Brain microvascular endothelial cell (primary cell): ENCODE measurements at regions not wholly inside any gene's neighbourhood (a gene's known extent, or its start where the extent isn't known, plus 50 kb on each side); places are given as distances from the start of the nearest gene placed in this dataset.

Experiments used
- DNase-seq: peaks from one replicate; pipeline ENCODE4 v3.0.0-alpha.2; 2020
- H3K27ac ChIP-seq: fragments of 250-450 bp; sonication (Bioruptor Pico); 2 replicates; pipeline ENCODE4 v1.5.1; 2020; ENCODE audit warnings: mild to moderate bottlenecking, moderate library complexity
- H3K27me3 ChIP-seq: fragments of 250-450 bp; sonication (Bioruptor Pico); replicated peaks from 2 replicates; pipeline ENCODE4 v1.5.1; 2020; ENCODE audit warnings: mild to moderate bottlenecking
- H3K36me3 ChIP-seq: fragments of 250-450 bp; sonication (Bioruptor Pico); replicated peaks from 2 replicates; pipeline ENCODE4 v1.5.1; 2020; ENCODE audit warnings: mild to moderate bottlenecking
- H3K4me3 ChIP-seq: 2 replicates; pipeline ENCODE4 v1.5.1; 2011; ENCODE audit warnings: low read depth, mild to moderate bottlenecking, control low read depth, low read length, moderate library complexity
- in situ Hi-C: cut with HindIII; loops from 2 replicates; pipeline ENCODE4 v1.10.0; 2017; ENCODE audit warnings: low sequenced_read_pairs, low pct_ligation_motif_present
- TF ChIP-seq, protein P1 (sequence below): IDR thresholded peaks from 2 replicates; pipeline ENCODE4 v1.5.1; 2011; ENCODE audit warnings: low read depth, mild to moderate bottlenecking, moderate library complexity, low read length, control low read depth, inconsistent platforms; ENCODE audit errors: missing control alignments

DNA sequence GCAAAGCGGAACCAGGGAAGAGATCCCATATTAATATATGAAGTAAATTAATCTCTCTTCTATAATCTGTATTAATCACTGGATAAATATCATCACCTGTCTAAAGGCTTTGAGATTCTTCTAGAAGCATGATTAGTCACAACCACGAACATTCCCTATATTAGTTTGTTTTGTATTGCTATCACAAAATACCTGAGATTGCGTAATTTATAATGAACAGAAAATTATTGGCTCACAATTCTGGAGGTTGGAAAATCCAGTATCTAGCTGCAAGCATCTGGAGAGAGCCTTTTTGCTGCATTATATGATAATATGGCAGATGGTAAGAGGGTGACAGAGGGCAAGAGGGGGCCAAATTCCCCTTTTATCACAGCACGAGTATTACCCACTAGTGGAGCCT is 532.6 kb upstream of the EPHA5 start:
- TF ChIP-seq, protein P1, sequence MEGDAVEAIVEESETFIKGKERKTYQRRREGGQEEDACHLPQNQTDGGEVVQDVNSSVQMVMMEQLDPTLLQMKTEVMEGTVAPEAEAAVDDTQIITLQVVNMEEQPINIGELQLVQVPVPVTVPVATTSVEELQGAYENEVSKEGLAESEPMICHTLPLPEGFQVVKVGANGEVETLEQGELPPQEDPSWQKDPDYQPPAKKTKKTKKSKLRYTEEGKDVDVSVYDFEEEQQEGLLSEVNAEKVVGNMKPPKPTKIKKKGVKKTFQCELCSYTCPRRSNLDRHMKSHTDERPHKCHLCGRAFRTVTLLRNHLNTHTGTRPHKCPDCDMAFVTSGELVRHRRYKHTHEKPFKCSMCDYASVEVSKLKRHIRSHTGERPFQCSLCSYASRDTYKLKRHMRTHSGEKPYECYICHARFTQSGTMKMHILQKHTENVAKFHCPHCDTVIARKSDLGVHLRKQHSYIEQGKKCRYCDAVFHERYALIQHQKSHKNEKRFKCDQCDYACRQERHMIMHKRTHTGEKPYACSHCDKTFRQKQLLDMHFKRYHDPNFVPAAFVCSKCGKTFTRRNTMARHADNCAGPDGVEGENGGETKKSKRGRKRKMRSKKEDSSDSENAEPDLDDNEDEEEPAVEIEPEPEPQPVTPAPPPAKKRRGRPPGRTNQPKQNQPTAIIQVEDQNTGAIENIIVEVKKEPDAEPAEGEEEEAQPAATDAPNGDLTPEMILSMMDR: no peak
- Histone ChIP-seq H3K27me3 (no peaks in the 10 kb centered on the region), H3K36me3 (no peaks in the 10 kb centered on the region), H3K27ac (no peak overlapping the region), H3K4me3 (no peak overlapping the region)
- no peak for DNase-seq
- in situ Hi-C loops: no loop called here

DNA sequence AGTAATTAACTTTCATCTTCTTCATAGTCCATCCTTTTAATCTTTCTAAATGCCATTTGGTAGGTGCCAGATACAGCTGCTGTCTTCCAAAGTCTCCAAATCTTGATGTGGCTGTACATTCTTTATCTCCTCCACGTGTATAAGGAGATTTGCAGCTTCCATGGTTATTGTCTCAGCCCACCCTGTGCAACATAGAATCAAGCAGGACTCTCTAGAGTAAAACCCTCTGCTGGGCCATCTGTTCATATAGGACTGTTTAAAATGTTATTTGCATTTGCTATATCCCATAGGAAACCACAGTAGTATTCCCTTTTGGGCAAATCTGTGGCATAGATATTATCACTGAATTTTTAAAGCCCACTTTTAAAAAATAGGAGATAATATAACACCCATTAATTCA is 527.2 kb upstream of the EPHA5 start:
- H3K36me3 ChIP-seq: no peaks in the 10 kb centered on the region
- H3K27me3 ChIP-seq: no peaks in the 10 kb centered on the region
- DNase-seq: no peak
- no peak overlapping the region for H3K27ac ChIP-seq
- H3K4me3 ChIP-seq: no peak overlapping the region
- in situ Hi-C loops: no loop called here
- TF ChIP-seq, protein P1: no peak

DNA sequence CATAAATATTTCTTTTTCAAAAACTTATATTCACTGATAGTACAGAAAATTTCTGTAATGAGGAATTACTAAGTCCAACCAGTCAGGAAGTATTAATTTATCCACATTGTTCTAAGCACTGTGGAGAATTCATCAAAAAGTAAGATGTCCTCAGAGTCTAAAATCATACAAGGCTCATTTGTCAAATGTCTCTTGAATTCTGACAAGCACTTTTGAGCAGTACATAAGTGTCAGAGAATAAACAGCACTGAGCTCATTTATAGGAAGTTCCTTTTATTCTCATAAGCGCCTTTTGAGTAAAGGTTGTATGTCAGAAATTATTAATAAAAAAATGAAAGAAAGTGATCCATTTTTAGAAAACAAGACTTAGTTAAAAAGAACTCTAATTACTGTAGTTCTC is 523.2 kb upstream of the EPHA5 start:
- in situ Hi-C loops: no loop called here

DNA sequence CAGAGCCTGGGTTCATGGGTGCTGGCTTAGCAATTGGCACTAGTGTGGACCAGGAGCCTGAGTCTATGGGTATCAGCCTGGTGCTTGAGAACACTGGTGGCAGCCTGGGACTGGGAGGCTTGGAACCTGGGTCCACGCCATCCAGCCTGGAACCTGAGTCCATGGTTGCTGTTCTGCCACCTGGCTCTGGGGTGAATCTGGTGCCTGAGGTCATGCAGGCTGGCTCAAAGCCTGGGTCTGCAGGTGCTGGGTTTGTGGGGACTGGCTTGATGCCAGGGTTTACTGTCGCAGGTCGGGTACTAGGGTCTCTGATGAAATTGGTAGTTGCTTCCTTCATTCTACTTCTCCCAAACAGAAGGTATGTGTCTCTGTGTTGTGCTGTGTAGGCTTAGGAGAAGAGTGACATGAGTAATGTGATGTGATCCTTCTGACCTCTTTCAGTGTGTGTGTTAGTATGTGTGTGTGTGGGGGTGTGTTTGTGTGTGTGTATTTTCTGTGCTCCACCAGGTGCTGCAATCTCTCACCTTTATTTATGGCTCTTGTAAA is 517.0 kb upstream of the EPHA5 start:
- TF ChIP-seq, protein P1: no peak
- in situ Hi-C loops: no loop called here

More for the DNA sequence above, 523.2 kb upstream of the EPHA5 start:
- Histone ChIP-seq H3K4me3 (no peak overlapping the region), H3K27ac (no peak overlapping the region), H3K36me3 (no peaks in the 10 kb centered on the region), H3K27me3 (no peaks in the 10 kb centered on the region)
- no peak for DNase-seq
- TF ChIP-seq, protein P1: no peak

DNA sequence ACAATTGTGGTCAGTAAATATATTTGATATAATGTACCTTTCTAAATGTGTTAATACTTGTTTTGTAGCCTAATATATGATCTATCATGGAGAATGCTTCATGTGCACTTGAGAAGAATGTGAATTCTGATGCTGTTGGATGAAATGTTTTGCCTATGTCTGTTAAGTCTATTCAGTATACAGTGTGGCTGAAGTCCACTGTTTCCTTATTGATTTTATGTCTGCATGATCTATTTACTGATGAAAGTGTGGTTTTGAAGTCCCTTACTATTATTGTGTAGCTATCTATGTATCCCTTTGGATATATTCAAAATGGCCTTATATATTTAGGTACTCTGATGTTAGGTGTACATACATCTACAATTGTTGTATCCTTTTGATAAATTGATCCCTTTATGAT is 515.8 kb upstream of the EPHA5 start:
- no peak overlapping the region for H3K27ac ChIP-seq
- no peaks in the 10 kb centered on the region for H3K27me3 ChIP-seq
- DNase-seq: no peak
- TF ChIP-seq, protein P1: no peak
- no peaks in the 10 kb centered on the region for H3K36me3 ChIP-seq
- no peak overlapping the region for H3K4me3 ChIP-seq
- in situ Hi-C loops: no loop called here

More for the DNA sequence above, 517.0 kb upstream of the EPHA5 start:
- Histone ChIP-seq H3K27me3 (no peaks in the 10 kb centered on the region), H3K36me3 (no peaks in the 10 kb centered on the region), H3K27ac (no peak overlapping the region), H3K4me3 (no peak overlapping the region)
- DNase-seq: no peak

DNA sequence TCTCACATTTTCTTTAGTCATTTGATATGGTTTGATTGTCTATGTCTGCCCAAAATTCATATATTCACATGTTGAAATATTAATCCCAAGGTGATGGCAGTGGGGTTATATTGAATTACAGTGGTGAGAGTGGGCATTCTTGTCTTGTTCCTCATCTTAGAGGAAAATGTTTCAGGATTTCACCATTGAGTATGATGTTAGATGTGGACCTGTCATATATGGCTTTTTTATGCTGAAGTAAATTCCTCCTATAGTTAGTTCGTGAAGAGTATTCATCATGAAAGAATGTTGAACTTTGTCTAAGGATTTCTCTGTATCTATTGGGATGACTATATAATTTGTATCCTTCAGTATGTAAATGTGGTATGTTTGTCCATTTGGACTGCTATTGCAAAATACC is 512.3 kb upstream of the EPHA5 start:
- DNase-seq: no peak
- TF ChIP-seq, protein P1: no peak
- in situ Hi-C loops: no loop called here
- H3K36me3 ChIP-seq: no peaks in the 10 kb centered on the region
- no peaks in the 10 kb centered on the region for H3K27me3 ChIP-seq
- H3K4me3 ChIP-seq: no peak overlapping the region
- H3K27ac ChIP-seq: no peak overlapping the region
